Left ventricle myocardium inferior (tissue), 1 donor: ENCODE measurements at regions not wholly inside any gene's neighbourhood (a gene's known extent, or its start where the extent isn't known, plus 50 kb on each side); places are given as distances from the start of the nearest gene placed in this dataset.

Experiments
- DNase-seq: peaks from one replicate; pipeline ENCODE4 v3.0.0-alpha.2; 2020
- H3K27ac ChIP-seq: fragments of 200-600 bp; replicated peaks from 2 replicates; pipeline ENCODE4 v1.8.0; 2021
- H3K27me3 ChIP-seq: fragments of 200-600 bp; 2 replicates; pipeline ENCODE4 v1.8.0; 2021; ENCODE audit warnings: low read depth
- H3K36me3 ChIP-seq: fragments of 200-600 bp; 2 replicates; pipeline ENCODE4 v1.8.0; 2021
- H3K4me1 ChIP-seq: fragments of 200-600 bp; 2 replicates; pipeline ENCODE4 v1.8.0; 2021
- H3K4me3 ChIP-seq: fragments of 200-600 bp; 2 replicates; pipeline ENCODE4 v1.8.0; 2021; ENCODE audit warnings: mild to moderate bottlenecking, moderate library complexity
- H3K9me3 ChIP-seq: fragments of 200-600 bp; replicated peaks from 2 replicates; pipeline ENCODE4 v1.8.0; 2021
- intact Hi-C: fragments of 100-400 bp; cut with micrococcal nuclease; formaldehyde crosslinking; loops from one replicate; pipeline ENCODE4 v1.11.0; 2022
- TF ChIP-seq, protein P1 (sequence below): fragments of 200-600 bp; IDR thresholded peaks from 2 replicates; pipeline ENCODE4 v1.8.0; 2021; ENCODE audit warnings: antibody characterized with exemption, mild to moderate bottlenecking, borderline replicate concordance
- donor health status: DM: no; HTN: yes; CAD: no; lungs with severe emphysema.

DNA sequence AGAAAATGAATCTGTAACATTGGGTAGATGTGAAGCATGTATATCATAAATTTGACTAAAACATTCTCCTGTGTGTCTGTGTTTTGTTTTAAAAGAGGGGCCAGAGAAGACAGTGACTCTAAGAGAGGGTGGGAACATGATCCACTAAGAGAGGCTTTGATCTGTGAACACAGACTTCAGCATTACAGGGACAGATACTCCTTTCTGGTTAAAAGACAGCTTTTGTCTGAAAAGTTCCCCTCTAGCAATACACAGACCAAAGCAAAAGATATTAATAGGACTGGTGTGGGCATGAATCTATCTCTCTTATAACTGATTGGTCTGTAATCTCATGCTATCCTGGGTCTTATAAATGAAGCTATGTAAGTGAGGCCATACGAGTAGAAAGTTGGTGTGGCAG, 150.9 kb downstream of the NUDT12 start:
- H3K9me3 ChIP-seq, result no peaks in the 10 kb centered on the region
- no peaks in the 10 kb centered on the region for H3K4me1 ChIP-seq
- no peak overlapping the region for H3K4me3 ChIP-seq
- no peak for DNase-seq
- H3K27ac ChIP-seq, result no peak overlapping the region
- TF ChIP-seq, protein P1, sequence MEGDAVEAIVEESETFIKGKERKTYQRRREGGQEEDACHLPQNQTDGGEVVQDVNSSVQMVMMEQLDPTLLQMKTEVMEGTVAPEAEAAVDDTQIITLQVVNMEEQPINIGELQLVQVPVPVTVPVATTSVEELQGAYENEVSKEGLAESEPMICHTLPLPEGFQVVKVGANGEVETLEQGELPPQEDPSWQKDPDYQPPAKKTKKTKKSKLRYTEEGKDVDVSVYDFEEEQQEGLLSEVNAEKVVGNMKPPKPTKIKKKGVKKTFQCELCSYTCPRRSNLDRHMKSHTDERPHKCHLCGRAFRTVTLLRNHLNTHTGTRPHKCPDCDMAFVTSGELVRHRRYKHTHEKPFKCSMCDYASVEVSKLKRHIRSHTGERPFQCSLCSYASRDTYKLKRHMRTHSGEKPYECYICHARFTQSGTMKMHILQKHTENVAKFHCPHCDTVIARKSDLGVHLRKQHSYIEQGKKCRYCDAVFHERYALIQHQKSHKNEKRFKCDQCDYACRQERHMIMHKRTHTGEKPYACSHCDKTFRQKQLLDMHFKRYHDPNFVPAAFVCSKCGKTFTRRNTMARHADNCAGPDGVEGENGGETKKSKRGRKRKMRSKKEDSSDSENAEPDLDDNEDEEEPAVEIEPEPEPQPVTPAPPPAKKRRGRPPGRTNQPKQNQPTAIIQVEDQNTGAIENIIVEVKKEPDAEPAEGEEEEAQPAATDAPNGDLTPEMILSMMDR, result no peak
- intact Hi-C loops, result no loop called here
- no peaks in the 10 kb centered on the region for H3K27me3 ChIP-seq
- H3K36me3 ChIP-seq, result no peaks in the 10 kb centered on the region

DNA sequence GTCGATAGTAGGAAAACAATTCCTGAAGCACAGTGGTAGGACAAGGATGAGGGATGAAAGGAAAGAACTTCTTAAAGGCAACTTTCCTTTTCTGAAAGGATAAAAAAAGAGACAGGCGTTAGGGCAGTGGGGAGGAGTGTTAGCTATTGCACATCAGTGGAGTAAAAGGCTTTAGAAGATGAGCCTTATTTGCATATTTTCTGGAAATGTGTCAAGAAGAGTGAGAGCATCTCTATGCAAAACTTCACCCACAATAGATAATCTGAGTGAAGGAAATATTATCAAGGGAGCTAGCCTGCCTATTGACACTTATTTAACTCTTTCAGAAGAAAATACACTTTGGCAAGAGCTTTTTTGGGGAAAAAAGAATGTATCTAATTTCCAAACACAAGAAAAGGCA, 151.6 kb downstream of the MACIR start:
- no peaks in the 10 kb centered on the region for H3K9me3 ChIP-seq
- intact Hi-C loops, result no loop called here
- H3K4me1 ChIP-seq, result no peaks in the 10 kb centered on the region
- H3K27me3 ChIP-seq, result no peaks in the 10 kb centered on the region
- H3K4me3 ChIP-seq, result no peak overlapping the region
- H3K27ac ChIP-seq, result no peak overlapping the region
- TF ChIP-seq, protein P1, result no peak
- no peak for DNase-seq
- no peaks in the 10 kb centered on the region for H3K36me3 ChIP-seq

DNA sequence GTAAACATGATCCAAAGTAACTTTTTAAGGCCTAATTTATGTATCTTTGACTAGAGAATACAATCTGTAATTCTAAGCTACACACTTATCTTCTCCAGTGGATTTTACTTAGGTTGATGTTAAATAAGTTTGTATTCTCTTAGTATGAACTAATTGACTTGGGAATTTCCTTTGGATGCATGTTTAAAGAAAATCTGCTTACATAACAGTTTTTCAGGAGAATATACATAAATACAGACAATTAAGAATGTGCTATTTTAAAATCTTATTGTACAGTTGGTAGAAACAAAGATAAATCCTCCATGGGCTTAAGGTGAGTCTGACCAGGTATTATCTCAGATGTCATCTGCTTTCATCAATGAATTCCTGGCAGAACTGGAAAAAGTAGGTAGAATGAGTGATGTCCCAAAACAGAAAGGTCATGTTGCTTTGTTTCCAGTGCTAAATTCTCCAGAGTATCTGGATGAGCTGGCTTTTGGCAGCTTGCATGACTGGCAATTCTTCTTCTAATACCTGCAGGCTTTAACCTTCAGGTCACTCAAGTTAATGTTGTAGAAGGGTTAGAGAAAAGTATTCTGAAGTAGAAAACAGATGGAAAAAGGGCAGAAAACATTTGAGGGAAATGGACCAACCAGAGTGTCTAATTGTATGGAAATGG, 150.6 kb downstream of the MACIR start:
- TF ChIP-seq, protein P1, result no peak
- Histone ChIP-seq H3K27me3 (no peaks in the 10 kb centered on the region), H3K9me3 (no peaks in the 10 kb centered on the region), H3K36me3 (no peaks in the 10 kb centered on the region), H3K4me1 (no peaks in the 10 kb centered on the region), H3K27ac (no peak overlapping the region), H3K4me3 (no peak overlapping the region)
- no peak for DNase-seq
- intact Hi-C loops, result no loop called here

DNA sequence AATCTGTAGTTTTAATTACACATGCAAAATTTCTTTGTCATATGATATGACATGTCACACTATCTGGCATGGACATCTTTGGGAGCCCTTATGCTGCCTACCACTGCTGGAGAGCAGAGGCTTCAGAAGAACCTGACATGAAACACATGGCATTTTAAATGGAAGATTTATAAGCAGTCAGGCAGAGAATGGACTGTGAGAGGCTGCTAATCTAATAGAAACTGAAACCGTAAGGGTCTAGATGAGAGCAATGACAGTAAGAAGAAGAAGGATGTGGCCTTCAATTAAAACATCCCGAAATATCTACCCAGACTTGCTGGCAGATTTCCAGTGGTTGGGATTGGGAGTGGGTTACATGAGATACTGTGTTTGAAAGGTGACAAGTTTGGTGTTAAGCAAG, 149.8 kb downstream of the MACIR start:
- intact Hi-C loops, result no loop called here
- Histone ChIP-seq H3K27ac (no peak overlapping the region), H3K27me3 (peaks cover 5% of the 10 kb centered on the region), H3K9me3 (no peaks in the 10 kb centered on the region), H3K4me3 (no peak overlapping the region), H3K4me1 (no peaks in the 10 kb centered on the region), H3K36me3 (no peaks in the 10 kb centered on the region)
- no peak for DNase-seq
- TF ChIP-seq, protein P1, result no peak

DNA sequence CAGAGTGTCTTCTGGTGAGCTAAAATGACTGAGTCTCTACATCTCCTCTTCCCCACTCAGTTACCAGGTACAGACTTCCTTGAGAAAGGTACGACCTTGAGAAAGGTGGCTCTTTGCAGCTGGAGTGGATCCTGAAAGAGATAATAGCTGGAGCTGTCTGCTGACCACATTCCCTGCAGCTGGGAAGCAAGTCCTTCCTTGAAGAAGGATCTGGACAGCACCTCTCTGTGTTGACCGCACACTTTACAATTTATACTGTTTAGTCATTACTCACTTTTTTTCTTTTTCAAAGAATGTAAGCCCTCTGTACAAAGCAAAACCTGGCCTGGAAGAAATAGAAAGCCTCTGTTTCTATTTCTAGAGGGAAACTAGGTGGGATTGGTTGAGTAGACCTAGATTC, 148.8 kb downstream of the MACIR start:
- no peak overlapping the region for H3K27ac ChIP-seq
- no peaks in the 10 kb centered on the region for H3K9me3 ChIP-seq
- peaks cover 6% of the 10 kb centered on the region for H3K27me3 ChIP-seq
- TF ChIP-seq, protein P1, result no peak
- no peak overlapping the region for H3K4me3 ChIP-seq
- H3K4me1 ChIP-seq, result no peaks in the 10 kb centered on the region
- DNase-seq, result no peak
- no peaks in the 10 kb centered on the region for H3K36me3 ChIP-seq
- intact Hi-C loops, result no loop called here
